ELF-1 (cell line): ENCODE measurements at regions not wholly inside any gene's neighbourhood (a gene's known extent, or its start where the extent isn't known, plus 50 kb on each side); places are given as distances from the start of the nearest gene placed in this dataset.

Experiments
- DNase-seq: peaks from one replicate; pipeline ENCODE4 v3.0.0-alpha.2; 2016; ENCODE audit warnings: low read depth, low spot score

DNA sequence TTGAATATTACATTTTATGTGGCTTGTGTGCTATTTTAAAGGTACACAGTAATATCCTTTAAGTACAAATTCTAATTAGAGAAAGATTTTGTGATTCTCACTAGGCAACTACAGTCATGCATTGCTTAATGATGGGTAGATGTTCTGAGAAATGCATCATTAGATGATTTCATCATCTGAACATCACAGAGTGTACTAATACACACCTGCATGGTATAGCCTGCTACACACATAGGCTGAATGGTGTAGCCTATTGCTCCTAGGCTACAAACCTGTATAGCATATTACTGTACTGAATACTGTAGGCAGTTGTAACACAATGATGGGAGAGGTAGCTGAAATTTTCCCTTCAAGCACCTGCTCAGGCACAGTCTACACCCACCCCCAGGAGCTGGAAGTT is 217.4 kb upstream of the EOMES start:
- DNase-seq: no peak

DNA sequence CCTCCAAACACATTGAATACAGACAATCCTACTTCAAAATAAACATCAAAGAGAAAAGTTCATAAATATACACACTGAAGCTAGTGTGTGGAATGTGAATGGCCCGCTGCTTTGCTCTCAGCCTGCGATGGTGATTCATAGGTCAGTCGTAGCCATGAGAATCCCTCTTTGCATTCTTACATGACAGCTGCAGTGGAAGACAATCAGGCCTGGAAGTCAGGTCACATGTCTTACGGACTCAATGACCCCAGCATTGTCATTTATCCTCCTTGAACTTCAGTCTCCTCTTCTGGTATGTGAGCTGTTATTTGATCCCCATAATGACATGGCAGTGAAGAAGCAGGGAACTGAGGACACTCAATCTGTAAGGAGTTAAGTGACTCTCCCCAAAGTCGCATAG is 217.8 kb upstream of the EOMES start:
- DNase-seq: peak; percentile 30

- DNase-seq: peak; percentile 30
These were observed 221.0 kb upstream of the EOMES start for GRCh38 chr3:27943106-27943505.

DNA sequence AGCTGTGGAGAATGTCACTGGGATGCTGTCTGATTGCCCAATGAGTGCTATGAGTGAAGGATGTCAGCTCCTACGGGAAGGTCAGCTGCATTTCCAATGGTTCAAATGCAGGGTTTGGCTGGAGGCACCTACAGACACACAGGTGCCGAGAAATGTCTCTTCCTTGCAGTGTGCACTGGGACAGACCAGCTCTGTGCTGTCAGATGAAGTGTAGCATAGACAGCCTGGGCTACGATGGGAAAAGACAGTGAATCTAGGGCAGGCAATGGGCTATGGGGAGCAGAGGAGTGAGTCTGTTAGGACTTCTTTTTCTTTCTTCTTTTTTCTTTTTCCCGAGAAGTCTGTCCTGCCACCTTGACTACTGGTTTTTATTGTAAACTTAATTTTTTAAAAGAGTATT is 223.1 kb upstream of the EOMES start:
- DNase-seq: no peak

DNA sequence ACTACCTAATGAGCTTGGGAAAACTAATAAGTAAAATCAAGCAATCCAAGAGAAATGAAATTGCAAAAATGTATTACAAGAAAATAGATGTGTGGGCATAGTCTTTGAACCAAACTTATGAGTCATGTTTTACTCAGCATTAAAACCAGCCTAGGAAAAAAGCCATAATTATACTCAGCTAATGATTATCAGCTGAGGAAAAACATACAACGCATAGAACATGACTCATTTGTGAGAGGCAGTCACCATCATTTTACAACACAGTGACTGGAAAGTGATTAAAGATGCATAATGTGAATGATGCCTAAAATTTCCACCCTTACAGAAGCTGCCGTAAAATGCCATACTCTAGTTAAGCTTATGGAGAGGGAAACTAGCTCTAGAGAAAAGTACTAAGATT is 238.0 kb upstream of the EOMES start:
- no peak for DNase-seq

- no peak for DNase-seq
These were observed 241.4 kb upstream of the EOMES start for GRCh38 chr3:27963519-27963918.

DNA sequence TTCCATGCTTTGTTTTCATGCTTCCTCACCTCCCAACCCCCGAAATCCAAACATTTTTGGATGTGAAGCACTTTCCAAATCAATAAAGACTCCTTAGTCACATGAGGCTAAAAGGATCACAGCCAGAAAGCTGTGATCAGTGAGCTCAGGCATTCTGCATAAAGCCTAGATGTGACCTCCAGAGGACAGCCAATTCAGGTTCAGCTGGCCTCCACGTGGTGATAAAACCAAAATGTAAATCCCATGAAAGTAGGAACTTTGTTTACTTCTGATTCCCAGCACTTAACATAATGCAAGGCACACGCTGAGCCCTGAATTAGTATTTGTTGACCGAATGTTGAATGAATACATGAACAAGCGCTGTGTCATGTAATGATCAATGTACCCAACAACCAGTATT is 249.5 kb upstream of the EOMES start:
- DNase-seq: no peak

- no peak for DNase-seq
These were observed 254.8 kb upstream of the EOMES start for GRCh38 chr3:27976933-27977332.

GRCh38 chr3:27978440-27978839 is 256.3 kb upstream of the EOMES start:
- no peak for DNase-seq

- DNase-seq: no peak
These were observed 255.9 kb upstream of the CMC1 start for GRCh38 chr3:27985369-27986035.

DNA sequence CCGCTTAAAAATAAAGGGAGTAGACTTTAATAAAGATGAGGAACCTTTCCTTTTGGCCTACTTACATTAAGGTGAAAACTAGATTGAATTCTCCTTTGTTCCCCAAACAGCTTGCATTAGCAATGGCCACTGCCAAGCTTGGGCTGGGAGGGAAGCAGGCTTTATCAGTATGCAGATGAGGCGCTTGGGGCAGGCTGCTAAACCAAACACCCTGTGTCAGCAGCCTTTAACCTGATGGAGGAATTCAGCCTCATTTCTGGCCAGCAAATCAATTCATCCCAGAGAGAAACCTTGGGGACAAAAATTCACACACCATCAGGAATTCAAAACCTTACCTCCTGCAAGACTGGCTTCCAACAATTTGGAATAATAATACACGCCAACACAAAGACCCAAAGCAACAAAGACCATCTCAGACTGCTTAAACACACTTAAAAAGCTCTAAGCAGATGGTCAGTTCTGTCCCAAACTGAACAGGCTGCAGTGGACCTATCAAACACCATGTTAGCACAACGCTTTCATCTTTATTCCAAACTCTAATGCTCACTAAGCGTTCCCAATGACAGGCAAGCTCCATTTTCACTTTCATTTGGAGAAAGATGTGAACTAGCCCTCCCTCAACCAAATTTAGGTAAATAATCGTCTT is 255.1 kb upstream of the CMC1 start:
- DNase-seq: peak; percentile 69

DNA sequence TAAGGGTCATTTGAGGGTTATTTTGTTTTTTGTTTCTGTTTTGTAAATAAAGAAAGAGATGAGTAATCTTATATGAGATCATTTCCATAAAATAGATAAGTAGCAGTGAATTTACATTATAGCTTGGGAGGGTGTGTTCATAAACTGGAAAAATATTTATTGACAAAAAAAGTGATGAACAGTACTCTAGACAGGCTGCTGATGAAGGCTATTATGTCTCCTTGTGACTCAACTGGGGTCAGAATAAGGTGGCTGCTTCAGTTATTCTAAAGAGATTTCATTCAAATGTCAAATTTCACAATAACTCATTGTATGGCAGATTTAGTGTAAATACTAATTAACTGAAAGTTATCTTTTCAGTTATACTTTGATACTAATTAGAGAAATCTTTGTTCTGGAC is 251.1 kb upstream of the CMC1 start:
- no peak for DNase-seq

- DNase-seq: no peak
These were observed 250.6 kb upstream of the CMC1 start for GRCh38 chr3:27990837-27991236.

GRCh38 chr3:27993051-27993450 is 248.4 kb upstream of the CMC1 start:
- DNase-seq: no peak

DNA sequence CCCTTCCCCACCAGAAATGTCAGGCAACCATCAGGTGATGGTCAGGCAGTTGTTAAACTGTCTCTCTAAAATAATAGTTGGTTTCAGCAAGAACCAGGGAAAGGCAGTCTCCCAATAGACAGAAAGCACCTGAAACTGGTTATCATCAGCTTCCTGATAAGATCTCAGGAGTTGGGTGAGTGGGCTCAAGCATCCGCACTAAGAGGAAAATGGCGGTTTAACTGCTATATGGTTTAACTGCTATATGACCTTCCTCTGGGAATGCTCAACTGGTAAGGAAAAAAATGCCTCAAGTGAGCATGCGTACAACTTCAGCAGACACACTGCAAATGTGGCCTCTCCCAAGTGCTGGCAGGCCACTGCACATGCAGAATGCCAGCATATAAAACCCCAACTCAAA is 240.8 kb upstream of the CMC1 start:
- no peak for DNase-seq

DNA sequence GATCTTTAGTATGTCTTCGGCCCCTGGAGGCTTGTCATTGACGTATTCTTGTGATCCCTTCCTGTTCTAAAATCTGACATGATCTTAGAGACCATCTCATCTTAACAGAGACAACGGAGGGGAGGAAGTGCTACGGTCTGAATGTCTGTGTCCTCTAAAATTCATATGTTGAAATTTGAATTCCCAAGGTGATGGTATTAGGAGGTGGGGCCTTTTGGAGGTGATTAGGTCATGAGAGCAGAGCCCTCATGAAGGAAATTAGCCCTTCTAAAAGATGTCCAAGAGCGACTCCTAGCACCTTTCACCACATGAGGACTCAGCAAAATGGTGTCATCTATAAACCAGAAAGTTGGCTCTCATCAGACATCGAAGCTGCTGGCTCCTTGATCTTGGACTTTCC is 233.2 kb upstream of the CMC1 start:
- DNase-seq: no peak

GRCh38 chr3:28012830-28013229 is 228.6 kb upstream of the CMC1 start:
- no peak for DNase-seq

DNA sequence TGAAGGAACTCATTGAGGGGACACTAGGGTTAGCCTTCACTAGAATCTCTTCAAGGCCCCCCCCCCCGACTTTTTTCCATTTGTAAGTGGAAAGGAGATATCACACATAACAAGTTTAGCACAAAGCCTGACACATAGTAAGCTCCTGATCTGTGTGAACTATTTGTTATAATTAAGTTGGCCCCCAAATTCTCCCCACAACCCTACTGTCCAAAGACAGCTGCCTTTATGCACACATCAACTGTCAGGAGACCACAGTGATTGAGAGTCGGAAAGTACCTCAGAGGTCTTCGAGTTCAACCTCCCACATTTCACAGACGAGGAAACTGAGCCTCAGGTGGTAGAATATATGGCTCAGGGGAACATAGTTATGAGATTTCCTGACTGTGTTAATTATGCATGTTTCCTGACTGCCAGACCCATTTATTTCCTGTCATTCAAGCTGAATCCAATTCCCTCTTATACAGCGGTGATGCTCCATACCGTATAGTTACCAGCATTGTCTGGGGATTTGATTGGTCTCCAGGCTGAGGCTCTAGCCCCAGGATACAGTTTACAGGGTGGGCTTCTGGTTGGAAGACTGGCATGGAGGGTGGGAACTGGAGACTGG is 227.4 kb upstream of the CMC1 start:
- no peak for DNase-seq

- no peak for DNase-seq
These were observed 222.3 kb upstream of the CMC1 start for GRCh38 chr3:28018925-28019718.

- no peak for DNase-seq
These were observed 221.7 kb upstream of the CMC1 start for GRCh38 chr3:28019740-28020139.

GRCh38 chr3:28022916-28023315 is 218.5 kb upstream of the CMC1 start:
- DNase-seq: no peak

DNA sequence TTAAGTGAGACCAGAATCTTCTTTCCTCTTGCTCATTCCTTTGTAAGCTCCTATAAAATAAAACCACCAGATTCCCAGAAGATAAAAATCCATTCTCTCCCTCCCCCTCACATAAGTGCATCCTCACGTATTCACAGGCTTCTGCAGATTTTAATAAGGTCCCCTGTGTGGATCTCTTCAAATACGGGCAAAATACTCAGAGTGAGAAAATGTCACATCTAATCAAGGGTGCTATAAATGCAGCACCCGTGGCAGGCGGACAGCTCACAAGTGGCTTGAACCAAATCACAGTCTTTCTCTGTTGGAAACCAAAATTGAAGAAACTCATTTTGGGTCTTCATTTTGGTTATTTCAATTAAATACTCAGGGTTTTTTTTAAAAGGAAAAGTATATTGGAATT is 212.9 kb upstream of the CMC1 start:
- no peak for DNase-seq
